ENCODE measurements at regions not wholly inside any gene's neighbourhood (a gene's known extent, or its start where the extent isn't known, plus 50 kb on each side); places are given as distances from the start of the nearest gene placed in this dataset.

DNA sequence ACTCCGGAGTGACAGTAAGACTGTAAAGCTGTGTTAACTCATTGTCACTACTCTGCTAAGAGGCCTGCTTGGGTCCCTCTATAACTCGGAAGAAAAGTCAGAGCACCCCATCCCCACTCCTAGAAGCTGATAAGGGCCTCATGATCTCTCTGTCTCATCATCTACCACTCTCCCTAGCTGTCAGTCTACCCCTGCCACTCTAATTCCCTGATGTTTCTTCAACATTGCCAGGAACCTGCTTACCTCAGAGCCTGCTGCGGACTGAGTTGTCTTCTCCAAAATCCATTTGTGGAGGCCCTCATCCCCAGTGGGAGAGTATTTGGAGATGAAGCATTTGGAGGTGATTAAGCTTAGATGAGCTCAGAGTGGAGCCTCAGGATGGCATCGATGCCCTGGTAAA is 1092.2 kb downstream of the TBC1D22A start:
- TF ChIP-seq, protein P1, sequence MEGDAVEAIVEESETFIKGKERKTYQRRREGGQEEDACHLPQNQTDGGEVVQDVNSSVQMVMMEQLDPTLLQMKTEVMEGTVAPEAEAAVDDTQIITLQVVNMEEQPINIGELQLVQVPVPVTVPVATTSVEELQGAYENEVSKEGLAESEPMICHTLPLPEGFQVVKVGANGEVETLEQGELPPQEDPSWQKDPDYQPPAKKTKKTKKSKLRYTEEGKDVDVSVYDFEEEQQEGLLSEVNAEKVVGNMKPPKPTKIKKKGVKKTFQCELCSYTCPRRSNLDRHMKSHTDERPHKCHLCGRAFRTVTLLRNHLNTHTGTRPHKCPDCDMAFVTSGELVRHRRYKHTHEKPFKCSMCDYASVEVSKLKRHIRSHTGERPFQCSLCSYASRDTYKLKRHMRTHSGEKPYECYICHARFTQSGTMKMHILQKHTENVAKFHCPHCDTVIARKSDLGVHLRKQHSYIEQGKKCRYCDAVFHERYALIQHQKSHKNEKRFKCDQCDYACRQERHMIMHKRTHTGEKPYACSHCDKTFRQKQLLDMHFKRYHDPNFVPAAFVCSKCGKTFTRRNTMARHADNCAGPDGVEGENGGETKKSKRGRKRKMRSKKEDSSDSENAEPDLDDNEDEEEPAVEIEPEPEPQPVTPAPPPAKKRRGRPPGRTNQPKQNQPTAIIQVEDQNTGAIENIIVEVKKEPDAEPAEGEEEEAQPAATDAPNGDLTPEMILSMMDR (conservative IDR thresholded peaks at IDR 0.05): no peak
- no peak overlapping the region for H3K27ac ChIP-seq

DNA sequence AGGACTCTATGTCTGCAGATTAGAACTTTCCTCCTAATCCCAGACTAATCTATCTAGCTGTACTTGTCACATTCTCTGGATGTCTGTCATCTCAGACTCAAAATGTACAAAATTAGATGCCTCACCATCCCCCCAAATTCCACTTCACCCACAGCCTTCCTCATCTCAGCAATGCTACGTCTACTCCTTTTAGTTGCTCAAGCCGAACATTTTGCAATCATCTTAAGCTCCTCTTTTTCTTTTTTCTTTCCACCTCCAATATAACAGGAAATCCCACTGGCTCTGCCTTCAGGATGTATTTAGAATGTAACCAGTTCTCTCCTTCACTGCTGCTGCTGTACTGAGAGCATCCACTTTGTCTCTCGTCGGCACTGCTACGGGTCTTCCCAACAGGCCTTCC is 1091.8 kb downstream of the TBC1D22A start:
- TF ChIP-seq, protein P1 (conservative IDR thresholded peaks at IDR 0.05): no peak
- no peak overlapping the region for H3K27ac ChIP-seq

DNA sequence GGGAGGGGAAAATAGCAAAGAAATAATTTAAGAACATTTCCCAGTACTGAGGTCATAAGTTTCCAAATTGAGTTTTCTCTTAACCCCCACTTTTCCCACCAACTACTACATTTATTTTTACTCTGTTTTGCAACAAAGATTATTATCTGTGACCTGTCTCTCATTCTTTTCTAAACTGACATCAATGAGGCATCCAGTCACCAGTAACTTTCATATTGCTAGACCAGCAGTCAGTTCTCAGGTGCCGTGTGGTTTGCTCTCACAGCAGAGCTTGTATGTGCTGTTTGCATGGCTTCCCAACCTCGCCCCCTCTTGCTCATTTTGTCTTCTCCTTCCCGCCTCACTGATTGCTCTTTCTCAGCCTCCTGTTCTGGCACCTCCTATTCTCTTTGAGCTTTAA is 1091.3 kb downstream of the TBC1D22A start:
- TF ChIP-seq, protein P1 (conservative IDR thresholded peaks at IDR 0.05): no peak
- no peak overlapping the region for H3K27ac ChIP-seq

DNA sequence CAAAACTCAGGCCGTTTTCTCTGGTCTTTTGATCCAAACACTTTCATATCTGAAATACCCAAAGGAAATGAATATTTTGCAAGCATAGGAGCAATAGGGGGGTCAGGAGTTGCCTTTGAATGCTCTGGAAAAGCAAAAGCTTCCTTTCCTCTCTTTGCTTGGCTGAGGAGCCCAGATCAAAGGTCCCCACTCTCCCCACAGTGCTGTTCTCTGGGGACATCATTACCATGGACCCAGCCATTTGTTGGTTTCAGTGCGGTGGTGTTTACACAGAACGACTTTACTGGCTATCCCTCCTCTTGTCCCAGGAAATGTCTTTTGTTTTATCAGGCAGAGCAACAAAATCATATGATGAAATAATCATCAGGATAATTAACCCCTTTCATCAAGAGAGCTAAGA is 1089.1 kb downstream of the TBC1D22A start:
- TF ChIP-seq, protein P1 (conservative IDR thresholded peaks at IDR 0.05): no peak
- H3K27ac ChIP-seq: peak overlapping the region; percentile 61

DNA sequence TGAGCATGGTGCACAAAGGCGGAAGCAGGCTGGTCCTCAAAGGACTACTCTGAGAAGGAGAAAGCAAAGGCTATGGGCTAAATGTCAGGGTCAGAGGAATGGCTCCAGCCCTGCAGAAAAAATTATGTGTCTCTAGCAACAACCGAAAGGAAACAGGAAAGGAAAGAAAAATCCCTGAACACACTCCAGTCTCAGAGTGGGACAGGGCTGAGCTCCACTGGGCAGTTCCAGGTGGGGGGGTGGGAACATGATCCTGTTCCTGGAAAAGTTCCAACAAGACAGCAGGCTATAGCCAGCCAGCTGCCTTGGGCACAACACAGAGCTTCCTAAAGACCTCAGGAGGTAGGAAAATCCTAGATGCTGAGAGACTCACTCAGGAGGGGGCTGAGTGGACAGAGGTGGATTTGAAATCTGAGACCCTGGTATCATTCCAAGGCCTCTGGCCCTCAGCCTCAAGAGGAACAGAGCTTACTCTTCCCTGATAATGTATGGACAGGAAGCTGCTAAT is 1088.2 kb downstream of the TBC1D22A start:
- H3K27ac ChIP-seq: peak overlapping the region; percentile 61
- TF ChIP-seq, protein P1 (conservative IDR thresholded peaks at IDR 0.05): no peak

DNA sequence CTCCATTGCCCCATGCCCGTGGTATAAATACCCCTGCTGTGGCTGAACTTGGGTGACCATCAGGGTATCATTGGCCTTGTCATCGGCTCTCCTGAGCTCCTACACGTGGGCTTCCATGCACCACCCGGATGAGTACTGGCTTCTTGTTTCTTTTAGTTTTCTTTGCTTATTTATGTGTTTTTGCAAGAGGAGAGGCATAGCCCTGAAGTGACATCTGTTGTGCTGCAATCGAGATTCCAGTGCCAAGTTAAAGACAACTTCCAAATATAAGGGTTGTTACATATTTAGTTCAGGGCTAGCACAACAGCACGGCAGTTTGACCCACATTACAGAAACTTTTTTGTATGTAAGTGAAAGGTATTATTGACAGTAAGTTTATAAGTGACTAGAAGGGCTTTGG is 1087.1 kb downstream of the TBC1D22A start:
- TF ChIP-seq, protein P1 (conservative IDR thresholded peaks at IDR 0.05): no peak
- no peak overlapping the region for H3K27ac ChIP-seq

DNA sequence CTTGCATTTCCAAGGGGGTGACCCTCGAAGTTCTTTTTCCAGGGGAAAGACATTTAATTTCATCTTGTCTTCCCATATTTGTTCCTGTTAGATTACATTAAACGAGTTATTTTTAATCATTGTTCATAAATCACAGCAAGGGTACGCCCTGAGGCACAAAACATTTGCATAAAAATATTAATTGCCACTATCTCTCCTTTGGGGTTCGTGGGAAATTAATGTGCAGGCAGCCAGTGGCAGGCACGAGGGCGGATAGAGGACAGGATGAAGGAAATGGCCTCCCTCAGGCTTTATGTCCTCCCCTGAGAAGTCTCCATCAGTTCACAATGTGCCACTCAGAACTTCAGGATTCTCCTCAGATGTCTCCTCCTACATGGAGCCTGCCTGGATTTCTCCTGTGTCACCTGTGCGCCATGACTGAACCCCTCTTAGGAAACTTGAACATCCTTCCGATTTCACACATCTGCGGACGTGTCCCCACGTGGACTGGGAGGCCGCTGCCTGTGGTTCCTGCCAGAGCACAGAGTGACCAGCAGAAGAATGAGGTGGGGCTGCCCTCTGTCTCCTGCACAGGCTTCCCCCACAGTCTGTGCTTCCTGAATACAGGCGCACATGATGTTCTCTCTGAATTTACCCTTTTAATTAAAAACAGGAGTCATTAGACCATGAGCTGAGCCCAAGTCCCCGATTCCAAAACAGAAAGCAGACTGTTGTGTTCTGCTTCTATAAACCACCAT is 1085.9 kb downstream of the TBC1D22A start:
- TF ChIP-seq, protein P1 (conservative IDR thresholded peaks at IDR 0.05): no peak
- H3K27ac ChIP-seq: no peak overlapping the region

Data from VCaP (cell line).